ENCODE measurements at regions not wholly inside any gene's neighbourhood (a gene's known extent, or its start where the extent isn't known, plus 50 kb on each side); places are given as distances from the start of the nearest gene placed in this dataset.

DNA sequence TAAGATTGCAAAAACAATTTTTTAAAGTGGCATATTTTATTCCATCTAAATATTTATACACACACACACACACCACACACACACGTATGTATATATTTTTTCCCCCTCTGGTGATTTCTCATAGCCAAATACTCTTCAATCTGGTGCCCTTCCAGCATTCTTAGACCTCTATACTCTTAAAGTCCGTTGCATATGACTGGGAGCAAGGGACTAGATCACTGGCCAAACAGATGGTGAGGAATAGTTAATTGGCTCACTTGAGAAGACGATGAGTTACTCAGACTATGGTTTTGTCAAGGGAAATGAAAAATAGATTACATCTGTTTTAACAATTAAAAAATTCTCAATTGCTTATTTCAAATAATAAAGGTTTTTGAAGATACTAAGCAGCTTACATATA is 512.5 kb upstream of the LRRTM4 start:
- no peak for DNase-seq

DNA sequence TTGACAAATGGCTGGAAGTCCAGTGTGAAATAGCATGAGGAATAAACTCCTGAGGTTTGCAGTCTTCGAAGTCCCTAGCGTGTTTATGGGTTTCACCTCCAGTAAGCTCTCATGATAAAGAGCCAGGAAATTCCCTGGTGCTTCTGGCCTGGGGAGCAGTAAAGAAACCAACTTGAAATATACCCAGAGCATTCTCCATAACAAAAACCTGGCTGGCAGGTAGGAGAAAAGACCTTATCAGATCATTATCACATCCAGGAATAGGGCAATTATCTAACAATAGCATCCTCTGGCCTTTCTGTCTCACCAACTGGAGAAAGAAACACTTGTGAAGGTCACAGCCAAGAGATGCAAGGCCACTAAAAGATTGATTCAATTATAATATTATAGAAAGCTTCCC is 513.6 kb upstream of the LRRTM4 start:
- no peak for DNase-seq

DNA sequence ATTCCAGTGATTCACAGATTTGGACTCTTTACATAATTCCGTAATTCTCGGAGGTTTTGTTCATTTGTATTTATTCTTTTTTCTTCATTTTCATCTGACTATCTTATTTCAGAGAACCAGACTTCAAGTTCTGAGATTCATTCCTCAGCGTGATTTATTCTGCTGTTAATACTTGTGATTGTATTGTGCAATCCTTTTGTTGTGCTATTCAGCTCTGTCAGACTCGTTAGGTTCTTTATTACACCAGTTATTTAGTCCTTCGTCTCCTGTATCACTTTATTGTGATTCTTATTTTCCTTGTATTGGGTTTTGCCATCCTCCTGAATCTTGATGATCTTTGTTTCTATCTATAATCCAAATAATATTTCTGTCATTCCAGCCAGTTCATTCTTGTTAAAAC is 529.3 kb upstream of the LRRTM4 start:
- no peak for DNase-seq

GRCh38 chr2:78056976-78057375 is 534.8 kb upstream of the LRRTM4 start:
- no peak for DNase-seq

GRCh38 chr2:78061301-78061700 is 539.1 kb upstream of the LRRTM4 start:
- DNase-seq = no peak

- no peak for DNase-seq
Observed at GRCh38 chr2:78061732-78062131, 539.6 kb upstream of the LRRTM4 start.

- no peak for DNase-seq
Observed at GRCh38 chr2:78063246-78064020, 541.3 kb upstream of the LRRTM4 start.

DNA sequence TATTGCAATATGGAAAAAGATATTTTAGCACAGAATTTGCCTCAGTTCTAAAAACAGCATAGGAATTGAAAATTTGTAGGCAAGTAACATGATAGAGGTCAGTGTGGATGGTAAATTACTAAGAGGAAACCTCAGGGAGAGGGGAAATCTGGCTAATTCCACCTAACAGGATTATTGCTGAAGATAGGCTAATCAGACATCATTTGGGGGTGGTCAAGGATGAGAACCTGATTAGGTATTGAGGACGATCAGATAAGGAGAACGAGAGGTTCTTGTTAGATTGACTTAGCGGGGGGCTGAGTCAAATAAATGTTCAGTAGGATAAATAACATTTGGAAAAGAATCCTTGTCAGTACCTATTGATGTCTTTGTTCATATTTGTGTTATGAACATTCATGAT is 543.2 kb upstream of the LRRTM4 start:
- DNase-seq = no peak

DNA sequence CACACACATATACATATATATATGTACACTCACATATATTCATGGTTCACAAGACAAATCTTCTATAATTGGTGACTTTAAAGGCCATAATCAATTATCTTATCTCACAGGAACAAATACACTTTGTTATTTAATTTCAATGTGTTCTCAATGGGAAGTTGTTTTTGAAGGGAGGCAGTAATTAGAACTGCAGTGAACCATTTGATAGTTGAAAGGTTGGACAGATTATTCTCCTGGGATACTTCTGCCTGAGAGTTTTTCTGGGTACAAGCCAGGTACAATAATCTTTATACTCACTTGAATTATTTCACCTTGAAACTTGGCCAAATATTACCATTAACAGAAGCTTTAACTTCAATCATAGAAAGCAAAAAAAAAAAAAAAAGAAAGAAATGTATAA is 546.6 kb upstream of the LRRTM4 start:
- no peak for DNase-seq

GRCh38 chr2:78070693-78071092 is 548.5 kb upstream of the LRRTM4 start:
- no peak for DNase-seq

DNA sequence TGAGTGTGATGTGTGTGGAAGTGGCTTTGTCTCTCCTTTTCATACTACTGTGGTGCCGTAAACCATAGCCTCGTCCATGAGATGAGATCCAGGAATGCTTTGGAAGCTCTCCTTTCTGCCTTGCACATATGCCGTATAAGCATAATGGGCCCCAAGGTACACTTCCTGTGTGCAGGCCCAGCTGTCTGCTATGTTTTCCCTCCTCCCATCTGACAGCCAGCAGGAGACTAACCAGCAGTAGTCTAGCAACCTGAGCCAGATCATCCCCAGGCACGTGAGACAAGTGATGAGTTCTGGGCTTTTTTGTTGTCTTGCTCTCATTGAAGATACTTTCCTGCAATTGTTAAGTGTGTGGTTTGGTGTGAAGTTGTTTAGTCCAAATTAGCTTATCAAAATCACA is 555.5 kb upstream of the LRRTM4 start:
- no peak for DNase-seq

DNA sequence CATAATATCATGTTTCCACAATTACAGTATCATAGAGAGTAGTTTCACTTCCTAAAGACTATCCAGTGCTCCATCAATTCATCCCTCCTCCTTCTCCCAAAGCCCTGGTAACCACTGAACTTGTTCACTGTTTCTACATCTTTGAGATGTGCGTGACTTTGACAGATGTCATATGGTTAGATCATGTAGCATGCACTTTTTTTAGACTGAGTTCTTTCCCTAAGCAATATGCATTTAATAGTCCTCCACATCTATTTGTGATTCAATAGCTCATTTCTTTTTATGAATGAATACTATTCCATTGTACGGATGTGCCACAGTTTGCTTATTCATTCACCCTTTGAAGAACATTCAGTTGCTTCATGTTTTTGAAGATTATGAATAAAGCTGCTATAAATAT is 560.4 kb upstream of the LRRTM4 start:
- no peak for DNase-seq

- no peak for DNase-seq
Observed at GRCh38 chr2:78093436-78093835, 571.3 kb upstream of the LRRTM4 start.

DNA sequence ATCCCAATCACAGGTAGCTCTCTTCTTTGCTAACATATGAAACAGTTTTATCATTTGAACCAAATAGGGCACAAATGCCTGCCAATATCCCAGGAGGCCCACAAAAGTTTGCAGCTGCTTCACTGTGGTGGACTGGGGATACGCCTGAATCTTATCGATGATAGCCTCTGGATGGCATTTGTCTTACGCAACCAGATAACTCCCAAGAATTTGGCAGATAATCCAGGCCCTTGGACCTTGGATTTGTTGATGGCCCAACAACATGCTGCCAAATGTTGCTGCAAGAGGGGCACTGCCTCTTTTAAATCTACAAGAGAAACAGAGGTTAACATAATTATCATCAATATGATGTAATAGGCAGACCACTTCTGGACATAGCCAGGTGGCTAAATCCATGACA is 587.1 kb upstream of the LRRTM4 start:
- DNase-seq = no peak

DNA sequence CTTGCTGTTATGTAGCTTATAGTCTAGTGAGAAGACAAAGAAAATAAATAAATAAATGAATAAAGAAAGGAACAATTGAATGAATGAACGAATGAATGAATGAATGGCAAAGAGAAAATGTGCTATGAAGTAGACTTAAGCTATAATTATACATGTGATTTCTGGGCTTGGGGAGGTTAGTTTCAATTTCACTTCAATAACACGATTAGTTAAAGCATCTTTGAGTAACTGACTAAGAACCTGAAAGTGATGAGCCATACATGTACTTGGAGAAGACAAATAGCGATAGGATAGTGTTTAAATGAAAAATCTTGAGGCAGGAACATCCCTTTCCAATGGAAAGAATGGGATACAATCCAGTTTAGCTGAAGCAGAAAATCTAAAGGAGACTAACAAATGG is 593.1 kb upstream of the LRRTM4 start:
- DNase-seq = no peak

DNA sequence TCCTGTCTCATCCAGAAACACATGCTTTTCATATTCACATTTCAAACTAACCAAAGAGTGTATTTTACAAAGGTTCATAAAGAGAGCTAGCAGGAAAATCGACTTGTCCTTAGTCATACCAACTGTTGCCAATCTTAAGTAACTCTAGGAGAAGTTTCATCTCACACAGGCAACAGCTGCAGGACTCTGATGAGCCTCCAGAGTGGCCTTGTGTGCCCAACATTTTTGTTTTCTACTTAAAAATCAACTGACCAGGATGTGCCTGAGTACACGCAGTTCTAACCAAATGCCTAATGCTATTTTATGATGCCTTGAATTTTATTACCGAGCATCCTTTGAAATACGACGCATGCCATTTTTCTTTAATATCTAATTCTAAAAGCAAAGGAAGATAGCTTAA is 595.9 kb upstream of the LRRTM4 start:
- no peak for DNase-seq

- DNase-seq = no peak
Observed at GRCh38 chr2:78120275-78120674, 598.1 kb upstream of the LRRTM4 start.

- no peak for DNase-seq
Observed at GRCh38 chr2:78125042-78125441, 602.9 kb upstream of the LRRTM4 start.

DNA sequence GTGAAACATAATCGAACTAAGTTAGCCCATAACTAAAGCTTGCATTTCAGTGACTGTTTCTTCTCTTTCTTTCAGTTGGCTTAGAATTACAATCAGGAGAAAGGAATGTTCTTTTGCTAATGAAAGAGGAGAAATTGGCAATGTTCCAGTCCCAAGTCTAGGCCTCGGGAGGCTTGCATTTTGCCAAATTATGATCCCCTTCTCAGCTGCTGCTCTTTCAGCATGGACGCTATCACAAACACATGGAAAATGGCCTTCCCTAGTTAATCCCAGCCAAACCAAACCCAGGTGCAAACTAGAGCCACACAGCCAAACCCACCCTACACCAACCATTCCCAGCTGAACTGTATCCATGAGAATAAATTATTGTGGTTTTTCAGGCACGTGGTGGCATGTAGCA is 605.2 kb upstream of the LRRTM4 start:
- no peak for DNase-seq

DNA sequence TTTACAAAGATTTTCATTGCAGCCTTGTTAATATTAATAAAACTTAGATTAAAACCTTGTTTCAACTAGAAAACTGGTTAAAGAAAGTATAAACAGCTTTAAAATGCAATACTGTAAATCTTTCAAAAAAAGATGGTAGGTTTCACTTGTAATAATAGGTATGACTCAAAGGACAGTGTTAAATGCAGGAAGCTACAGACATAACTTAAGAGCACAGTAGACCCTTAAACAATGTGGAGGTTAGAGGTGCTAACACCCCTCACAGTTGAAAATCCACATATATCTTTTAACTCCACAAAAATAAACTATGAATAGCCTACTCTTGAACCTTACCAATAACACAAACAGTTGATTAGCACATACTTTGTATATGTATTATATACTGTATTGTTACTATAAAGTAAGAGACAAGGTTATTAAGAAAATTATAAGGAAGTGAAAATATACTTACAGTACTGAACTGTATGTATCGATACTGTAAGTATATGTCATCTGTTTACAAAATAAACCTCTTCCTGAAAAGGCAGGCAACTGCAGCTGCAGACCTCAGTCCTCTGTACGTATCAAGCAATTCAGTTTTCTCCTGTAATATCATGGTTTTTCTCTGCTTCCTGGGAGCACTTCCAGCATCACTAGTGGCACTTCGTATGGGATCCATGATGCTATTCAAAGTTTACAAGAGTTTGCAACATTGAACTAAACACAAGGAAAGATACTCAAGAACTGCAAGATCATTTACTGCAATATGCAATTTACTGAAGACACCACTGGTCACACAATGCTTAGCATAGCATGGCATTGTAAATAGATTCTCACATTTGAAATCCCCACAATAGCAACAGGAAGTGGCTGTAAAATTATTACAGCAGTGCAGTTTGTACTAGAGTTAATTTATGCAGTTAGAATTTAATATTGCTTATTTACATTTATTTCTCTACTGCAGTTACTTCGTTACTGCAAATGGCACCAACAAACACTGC is 610.5 kb upstream of the LRRTM4 start:
- no peak for DNase-seq

DNA sequence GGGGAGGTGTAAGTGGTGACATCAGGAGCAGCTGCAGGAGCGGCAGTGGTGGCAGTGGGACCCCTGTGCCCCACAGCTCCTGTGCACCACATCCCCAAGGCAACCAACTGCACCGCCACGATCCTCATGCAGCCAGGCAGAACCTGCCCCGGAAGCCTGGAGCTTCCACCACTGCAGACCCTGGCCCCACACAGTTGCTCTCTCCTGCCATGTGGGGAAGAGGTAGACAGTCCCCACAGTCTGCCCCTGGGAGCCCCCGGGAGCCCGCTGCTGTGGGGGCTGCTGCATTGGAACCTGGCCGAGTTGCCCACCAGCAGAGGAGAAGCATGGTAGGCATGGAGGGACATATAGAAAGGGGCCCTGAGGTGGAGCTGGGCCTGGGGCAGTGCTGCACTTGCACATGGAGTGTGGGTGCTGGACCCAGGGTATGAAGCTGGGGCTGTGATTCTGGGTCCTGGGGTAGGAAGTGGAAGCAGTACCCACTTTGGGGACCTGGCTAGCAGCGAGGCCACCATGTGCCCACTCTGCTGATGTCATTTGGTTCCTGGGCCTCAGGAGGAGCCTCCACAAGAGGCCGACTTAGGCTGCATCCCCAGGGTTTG is 623.3 kb upstream of the LRRTM4 start:
- no peak for DNase-seq

DNA sequence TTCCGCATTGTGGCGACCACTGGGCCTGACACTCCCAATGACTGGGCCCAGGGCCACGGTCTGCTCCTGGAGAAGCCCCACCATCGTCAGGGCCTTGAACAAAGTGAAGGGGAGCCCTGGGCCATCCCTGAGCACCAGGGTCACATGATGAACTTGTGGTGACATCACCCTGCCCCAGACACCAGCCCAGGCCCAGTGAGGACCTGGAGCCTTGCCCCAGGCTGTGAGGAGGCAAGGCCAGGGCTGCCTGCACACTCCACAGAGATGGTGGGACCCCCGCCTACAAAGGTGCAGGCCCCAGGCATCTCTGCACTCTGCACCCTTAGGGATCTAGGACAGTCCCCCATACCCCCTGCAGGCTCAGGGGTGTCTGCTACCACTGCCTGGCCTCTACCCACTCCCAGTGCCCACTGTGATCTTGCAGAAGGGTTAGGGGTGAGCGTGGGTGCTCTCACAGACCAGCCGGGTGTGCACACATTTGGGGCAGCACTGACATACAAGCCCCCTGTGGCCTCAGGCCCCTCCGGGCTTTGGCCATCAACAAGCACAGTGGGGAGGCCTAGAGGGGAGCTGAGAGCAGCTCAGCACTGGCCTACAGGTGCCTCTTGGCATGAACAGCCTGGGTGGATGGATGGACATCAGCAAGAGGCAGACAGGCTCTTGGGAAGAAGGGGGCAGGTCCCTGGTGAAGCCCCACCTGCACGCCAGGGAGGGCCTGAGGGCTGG is 624.0 kb upstream of the LRRTM4 start:
- DNase-seq = no peak

DNA sequence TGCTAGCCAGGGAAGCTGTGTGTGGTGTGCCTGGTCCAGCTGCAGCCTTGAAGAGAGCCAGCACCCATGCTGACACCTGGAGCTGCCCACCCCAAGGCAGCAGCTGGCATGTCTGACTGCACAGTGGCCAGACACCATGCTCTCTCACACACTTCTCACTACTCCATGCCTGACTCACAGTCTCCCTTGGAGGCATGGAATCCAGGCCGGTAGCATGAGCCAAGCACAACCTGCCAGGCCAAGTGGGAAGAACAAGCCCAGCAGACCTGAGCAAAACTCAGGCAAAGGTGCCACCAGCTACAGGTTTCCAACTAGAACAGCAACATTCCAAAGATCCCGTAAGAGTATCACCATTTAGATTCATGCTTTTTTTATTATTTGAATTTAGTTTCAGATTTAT is 625.3 kb upstream of the LRRTM4 start:
- no peak for DNase-seq

All from right kidney (tissue), 1 donor.